Neural crest cell (in vitro differentiated cells): ENCODE measurements at regions not wholly inside any gene's neighbourhood (a gene's known extent, or its start where the extent isn't known, plus 50 kb on each side); places are given as distances from the start of the nearest gene placed in this dataset.
A peak's percentile ranks its signal among the peaks of the same experiment; 100 is the strongest.
"Not testable (repeated sequence)": the region's sequence is repeated elsewhere in the genome, so short reads cannot be mapped to it uniquely, and the experiment has no call there.

Experiments used
- DNase-seq: peaks from one replicate; pipeline ENCODE4 v3.0.0; 2021; ENCODE audit warnings: low read depth, mixed read lengths, low spot score
- H3K27ac Mint-ChIP-seq: one replicate; pipeline ENCODE4 v1.8.0; 2021; ENCODE audit warnings: mild to moderate bottlenecking, mixed read lengths; ENCODE audit not compliant: unreplicated experiment
- H3K27me3 Mint-ChIP-seq: 2 replicates; pipeline ENCODE4 v1.8.0; 2021; ENCODE audit warnings: low read depth, mild to moderate bottlenecking, mixed read lengths
- H3K36me3 Mint-ChIP-seq: 2 replicates; pipeline ENCODE4 v1.8.0; 2021; ENCODE audit warnings: low read depth, mild to moderate bottlenecking, mixed read lengths
- H3K4me1 Mint-ChIP-seq: 2 replicates; pipeline ENCODE4 v1.8.0; 2021; ENCODE audit warnings: mixed read lengths
- H3K4me3 Mint-ChIP-seq: one replicate; pipeline ENCODE4 v1.8.0; 2021; ENCODE audit warnings: mild to moderate bottlenecking, mixed read lengths
- H3K9me3 Mint-ChIP-seq: 2 replicates; pipeline ENCODE4 v1.8.0; 2021; ENCODE audit warnings: mixed read lengths
- TF ChIP-seq, protein P1 (sequence below): fragments of 200-600 bp; sonication (generic); conservative IDR thresholded peaks from 2 replicates; pipeline ENCODE4 v1.5.0; 2021; ENCODE audit warnings: antibody characterized with exemption, mild to moderate bottlenecking

DNA sequence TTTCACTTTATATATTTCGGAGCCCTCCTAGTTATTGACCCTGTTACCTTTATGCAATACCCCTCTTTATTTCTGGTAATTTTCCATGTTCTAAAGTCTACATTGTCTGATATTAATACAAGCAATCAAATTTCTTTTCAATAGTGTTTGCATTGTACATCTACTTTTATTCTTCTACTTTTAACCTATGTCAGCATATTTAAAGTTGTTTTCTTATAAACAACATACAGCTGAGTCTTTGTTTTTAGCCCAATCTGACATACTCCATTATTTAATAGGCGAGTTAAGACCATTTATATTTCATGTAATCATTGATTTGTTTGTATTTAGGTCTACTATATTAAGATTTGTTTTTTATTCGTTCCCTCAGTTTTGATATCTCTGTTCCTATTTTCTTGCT, 108.5 kb upstream of the SPACA7 start:
- Mint-ChIP-seq H3K9me3 (peaks cover 6% of the 10 kb centered on the region), H3K36me3 (peaks cover 2% of the 10 kb centered on the region), H3K27me3 (no peaks in the 10 kb centered on the region), H3K4me3 (no peak overlapping the region), H3K27ac (no peak overlapping the region), H3K4me1 (peaks cover 17% of the 10 kb centered on the region)
- DNase-seq, result no peak
- TF ChIP-seq, protein P1, sequence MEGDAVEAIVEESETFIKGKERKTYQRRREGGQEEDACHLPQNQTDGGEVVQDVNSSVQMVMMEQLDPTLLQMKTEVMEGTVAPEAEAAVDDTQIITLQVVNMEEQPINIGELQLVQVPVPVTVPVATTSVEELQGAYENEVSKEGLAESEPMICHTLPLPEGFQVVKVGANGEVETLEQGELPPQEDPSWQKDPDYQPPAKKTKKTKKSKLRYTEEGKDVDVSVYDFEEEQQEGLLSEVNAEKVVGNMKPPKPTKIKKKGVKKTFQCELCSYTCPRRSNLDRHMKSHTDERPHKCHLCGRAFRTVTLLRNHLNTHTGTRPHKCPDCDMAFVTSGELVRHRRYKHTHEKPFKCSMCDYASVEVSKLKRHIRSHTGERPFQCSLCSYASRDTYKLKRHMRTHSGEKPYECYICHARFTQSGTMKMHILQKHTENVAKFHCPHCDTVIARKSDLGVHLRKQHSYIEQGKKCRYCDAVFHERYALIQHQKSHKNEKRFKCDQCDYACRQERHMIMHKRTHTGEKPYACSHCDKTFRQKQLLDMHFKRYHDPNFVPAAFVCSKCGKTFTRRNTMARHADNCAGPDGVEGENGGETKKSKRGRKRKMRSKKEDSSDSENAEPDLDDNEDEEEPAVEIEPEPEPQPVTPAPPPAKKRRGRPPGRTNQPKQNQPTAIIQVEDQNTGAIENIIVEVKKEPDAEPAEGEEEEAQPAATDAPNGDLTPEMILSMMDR, result no peak

DNA sequence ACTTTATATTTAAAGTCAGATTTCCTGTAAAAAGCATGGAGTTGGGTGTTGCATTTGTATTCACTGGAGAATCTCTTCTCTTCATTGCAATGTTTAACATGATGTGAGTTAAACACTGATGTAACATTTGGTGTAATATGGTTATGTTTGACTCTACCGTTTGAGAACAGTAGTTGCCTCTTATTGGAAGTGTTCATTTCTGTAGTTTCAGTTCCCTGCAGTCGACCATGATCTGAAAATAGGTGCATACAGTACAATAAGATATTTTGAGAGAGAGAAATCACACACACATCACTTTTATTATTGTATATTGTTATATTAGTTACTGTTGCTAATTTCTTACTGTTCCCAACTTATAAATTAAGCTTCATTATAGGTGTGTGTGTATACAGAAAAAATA, 105.2 kb upstream of the SPACA7 start:
- TF ChIP-seq, protein P1, result no peak
- no peaks in the 10 kb centered on the region for H3K27me3 Mint-ChIP-seq

DNA sequence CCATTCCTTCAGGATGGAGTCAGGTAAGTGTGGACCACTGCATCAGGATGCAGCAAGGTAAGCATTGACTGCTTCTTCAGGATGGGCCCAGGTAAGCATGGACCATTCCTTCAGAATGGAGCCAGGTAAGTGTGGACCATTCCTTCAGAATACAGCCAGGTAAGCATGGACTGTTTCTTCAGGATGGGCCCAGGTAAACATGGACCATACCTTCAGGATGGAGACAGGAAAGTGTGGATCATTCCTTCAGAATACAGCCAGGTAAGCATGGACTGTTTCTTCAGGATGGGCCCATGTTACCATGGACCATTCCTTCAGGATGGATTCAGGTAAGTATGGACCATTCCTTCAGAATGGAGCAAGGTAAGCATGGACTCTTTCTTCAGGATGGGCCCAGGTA, 89.4 kb upstream of the SPACA7 start:
- H3K9me3 Mint-ChIP-seq, H3K27ac Mint-ChIP-seq, H3K36me3 Mint-ChIP-seq, H3K27me3 Mint-ChIP-seq, H3K4me1 Mint-ChIP-seq, DNase-seq, H3K4me3 Mint-ChIP-seq: not testable (repeated sequence)

More for the DNA sequence above, 105.2 kb upstream of the SPACA7 start:
- H3K9me3 Mint-ChIP-seq, result peaks cover 9% of the 10 kb centered on the region
- H3K4me3 Mint-ChIP-seq, result no peak overlapping the region
- no peak overlapping the region for H3K27ac Mint-ChIP-seq
- H3K36me3 Mint-ChIP-seq, result peaks cover 5% of the 10 kb centered on the region
- peaks cover 31% of the 10 kb centered on the region for H3K4me1 Mint-ChIP-seq
- DNase-seq, result no peak

DNA sequence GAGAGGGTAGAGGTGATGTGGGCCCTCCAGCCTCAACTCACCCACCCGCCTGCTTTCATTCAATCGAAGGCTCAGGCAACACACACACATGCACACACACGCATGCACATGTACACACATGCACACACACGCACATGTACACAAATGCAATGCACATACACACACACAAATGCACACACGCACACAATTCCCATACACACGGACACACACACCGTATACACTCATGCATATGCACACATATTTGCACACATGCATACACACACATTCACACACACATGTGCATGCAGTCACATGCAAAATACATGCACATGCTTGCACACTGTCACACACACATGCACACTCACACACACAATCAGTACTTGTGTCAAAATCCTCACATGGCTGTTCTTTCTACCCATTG, 55.9 kb upstream of the SPACA7 start:
- TF ChIP-seq, protein P1, result no peak
- Mint-ChIP-seq H3K4me3 (no peak overlapping the region), H3K4me1 (no peaks in the 10 kb centered on the region), H3K36me3 (peaks cover 6% of the 10 kb centered on the region), H3K27me3 (peaks cover 7% of the 10 kb centered on the region), H3K9me3 (peaks cover 6% of the 10 kb centered on the region), H3K27ac (peak overlapping the region; percentile 67)
- no peak for DNase-seq

DNA sequence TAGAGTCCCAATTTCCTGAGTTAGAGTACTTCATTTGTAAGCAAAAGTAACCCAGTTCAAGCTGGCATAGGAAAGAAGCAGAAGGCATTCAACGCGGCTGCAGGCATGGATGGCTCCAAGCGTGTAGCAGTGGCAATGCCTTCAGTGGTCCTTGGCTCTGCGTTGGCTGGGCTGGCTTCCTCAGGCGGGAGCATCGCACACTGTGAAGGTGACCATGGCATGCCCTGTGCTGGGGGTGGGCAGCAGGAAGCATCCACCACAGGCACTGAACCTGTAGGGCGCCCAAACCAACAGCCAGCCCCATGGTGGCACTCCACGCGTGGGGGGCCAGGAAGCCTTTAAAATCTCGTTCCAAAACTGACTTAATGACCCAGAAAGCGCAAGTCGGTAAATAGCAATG, 53.6 kb upstream of the SPACA7 start:
- TF ChIP-seq, protein P1, result no peak
- Mint-ChIP-seq H3K27ac (no peak overlapping the region), H3K4me3 (no peak overlapping the region), H3K36me3 (no peaks in the 10 kb centered on the region), H3K4me1 (peaks cover 5% of the 10 kb centered on the region), H3K27me3 (peaks cover 10% of the 10 kb centered on the region), H3K9me3 (no peaks in the 10 kb centered on the region)
- DNase-seq, result no peak

DNA sequence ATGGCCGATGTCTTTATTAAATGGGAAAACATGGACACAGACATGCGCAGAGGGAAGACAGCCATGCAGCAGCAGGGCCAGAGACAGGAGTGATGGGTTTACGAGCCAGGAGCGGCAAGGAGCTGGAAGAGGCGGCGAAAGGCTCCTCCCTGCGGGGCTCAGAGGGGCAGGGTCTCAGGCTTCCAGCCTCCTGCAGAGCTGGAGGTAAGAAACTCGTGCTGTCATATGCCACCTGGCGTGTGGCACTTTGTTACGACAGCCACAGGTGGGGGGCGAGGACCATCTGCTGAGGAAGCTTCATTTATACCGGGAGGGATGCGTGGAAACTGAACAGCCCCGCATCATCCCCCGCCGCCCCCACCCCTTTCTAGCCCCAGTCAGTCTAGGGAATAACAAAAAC, 52.0 kb upstream of the SPACA7 start:
- Mint-ChIP-seq H3K9me3 (no peaks in the 10 kb centered on the region), H3K27ac (no peak overlapping the region), H3K4me1 (peaks cover 5% of the 10 kb centered on the region), H3K36me3 (no peaks in the 10 kb centered on the region), H3K27me3 (peaks cover 10% of the 10 kb centered on the region), H3K4me3 (no peak overlapping the region)
- no peak for DNase-seq
- TF ChIP-seq, protein P1, result no peak
